ENCODE measurements at regions not wholly inside any gene's neighbourhood (a gene's known extent, or its start where the extent isn't known, plus 50 kb on each side); places are given as distances from the start of the nearest gene placed in this dataset.
A peak's percentile ranks its signal among the peaks of the same experiment; 100 is the strongest.

- Histone ChIP-seq H2AFZ (replicated peaks; ENCODE audit: low read length, poor library complexity) (no peak overlapping the region), H3K4ac (ENCODE audit: low read depth, low read length) (peak overlapping the region; percentile 84; the same call in 1 of the 2 replicates), H2BK5ac (ENCODE audit: low read depth, low read length, poor library complexity, severe bottlenecking) (peak overlapping the region; percentile 96), H2BK15ac (ENCODE audit: low read depth, low read length) (peak overlapping the region; percentile 13; the same call in 1 of the 3 replicates), H2AK9ac (replicated peaks; ENCODE audit: low read depth, low read length, poor library complexity) (no peak overlapping the region), H3K27me3 (ENCODE audit: control insufficient read depth, insufficient read depth, low read length) (no peaks in the 10 kb centered on the region), H3K4me2 (ENCODE audit: low read depth, low read length) (no peak overlapping the region), H3K9ac (ENCODE audit: low read depth, low read length) (no peak overlapping the region), H2BK20ac (ENCODE audit: low read depth, low read length) (peak overlapping the region; percentile 96), H3K9me3 (ENCODE audit: control insufficient read depth, insufficient read depth, low read length) (no peaks in the 10 kb centered on the region), H3K56ac (ENCODE audit: extremely low read depth, insufficient read depth, low read length) (no peak overlapping the region), H3K18ac (ENCODE audit: low read depth, low read length) (peak overlapping the region; percentile 19; the same call in 1 of the 2 replicates), H3K14ac (replicated peaks; ENCODE audit: low read depth, low read length) (no peak overlapping the region; the same call in 1 of the 2 replicates), H3K4me1 (ENCODE audit: control insufficient read depth, insufficient read depth, low read length) (peaks cover 22% of the 10 kb centered on the region), H4K20me1 (ENCODE audit: insufficient read depth, low read length) (no peaks in the 10 kb centered on the region), H3K79me1 (ENCODE audit: low read depth in 1 of 2, low read length in 2 of 2) (no peaks in the 10 kb centered on the region; a peak in 1 of 4 replicates), H4K5ac (ENCODE audit: low read depth, low read length) (no peak overlapping the region; the same call in 1 of the 2 replicates), H3K27ac (ENCODE audit: insufficient read depth, low read length) (no peak overlapping the region), H4K8ac (ENCODE audit: low read depth in 2 of 2, low read length in 2 of 2) (peak overlapping the region; percentile 3 to 67; a peak in 3 of 4 replicates), H2AK5ac (ENCODE audit: low read depth, low read length) (peak overlapping the region; percentile 52; the same call in 1 of the 2 replicates), H3K9me1 (ENCODE audit: insufficient read depth, low read length) (peaks cover 12% of the 10 kb centered on the region; the same call in 1 of the 2 replicates), H4K91ac (ENCODE audit: insufficient read depth, low read depth, low read length) (peak overlapping the region; percentile 78), H3K23ac (ENCODE audit: low read depth, low read length) (no peak overlapping the region), H3K36me3 (ENCODE audit: control insufficient read depth, insufficient read depth, low read length) (no peaks in the 10 kb centered on the region), H3K4me3 (ENCODE audit: insufficient read depth, low read depth, low read length) (no peak overlapping the region), H2BK120ac (ENCODE audit: low read depth, low read length) (peak overlapping the region; percentile 92)
- dilution Hi-C loops (cut with HindIII; ENCODE audit: low sequenced_read_pairs, unreplicated experiment) (no loop called here), in situ Hi-C loops (cut with MboI; ENCODE audit: low sequenced_read_pairs) (no loop called here), intact Hi-C loops (cut with micrococcal nuclease) (loop anchor here (10.0 kb wide), 1 partner anchor 102 kb away; no protein-coding TSS in a partner anchor)
- WGBS, 2 experiments (ENCODE audit: extremely low coverage in 2 of 2, insufficient read length in 1 of 2): 33% methylated on average over 1 of the region's 6 CpGs; no CpG with 5 or more reads in 1 of the 2 experiments
- BruUV-seq (replicated peaks): no TSS peak
- no peak for TF ChIP-seq ELK1 (IDR thresholded peaks at IDR 0.05; ENCODE audit: borderline replicate concordance, low read depth, low read length)
- no peak for TF ChIP-seq FOS (IDR thresholded peaks at IDR 0.05; ENCODE audit: low read depth, low read length)
- TF ChIP-seq POLR2A (IDR thresholded peaks at IDR 0.05; ENCODE audit: low read depth, low read length): no peak
- TF ChIP-seq MXI1 (IDR thresholded peaks at IDR 0.05; ENCODE audit: borderline replicate concordance, low read depth, low read length): no peak
- no peak for TF ChIP-seq USF2 (IDR thresholded peaks at IDR 0.05; ENCODE audit: low read depth, low read length)
- no peak for TF ChIP-seq MAZ (IDR thresholded peaks at IDR 0.05; ENCODE audit: borderline replicate concordance, low read depth, low read length)
- no peak for TF ChIP-seq RAD21 (IDR thresholded peaks at IDR 0.05; ENCODE audit: low read length)
- TF ChIP-seq BHLHE40 (IDR thresholded peaks at IDR 0.05; ENCODE audit: low read depth, low read length): no peak
- TF ChIP-seq MAFK (IDR thresholded peaks at IDR 0.05; ENCODE audit: low read depth, low read length): no peak
- TF ChIP-seq NFE2L2 (IDR thresholded peaks at IDR 0.05; ENCODE audit: low read depth, low read length): no peak
- TF ChIP-seq CHD1 (IDR thresholded peaks at IDR 0.05; ENCODE audit: low read depth, low read length): no peak
- no peak for TF ChIP-seq CTCF (conservative IDR thresholded peaks at IDR 0.05; ENCODE audit: low read depth, low read length)
- TF ChIP-seq SMC3 (IDR thresholded peaks at IDR 0.05; ENCODE audit: low read depth, low read length): no peak
- TF ChIP-seq CEBPB (IDR thresholded peaks at IDR 0.05; ENCODE audit: low read depth, low read length): no peak
- DNase-seq (no peak), ATAC-seq (ENCODE audit: low read depth) (no peak)
- ChIA-PET CTCF (interaction anchor here (1.9 kb wide), 1 partner anchor 50 kb away, joined by 6 read pairs; no protein-coding TSS in a partner anchor), POLR2A (ENCODE audit: unreplicated experiment) (no interaction called here)
Measured at GRCh38 chr10:33117230-33117629, 159.2 kb upstream of the ITGB1 start.
